Embryonic facial prominence (tissue), 1 donor: ENCODE measurements at regions not wholly inside any gene's neighbourhood (a gene's known extent, or its start where the extent isn't known, plus 50 kb on each side); places are given as distances from the start of the nearest gene placed in this dataset.

Source experiments
- DNase-seq: peaks from one replicate; pipeline ENCODE4 v3.0.0-alpha.2; 2016; ENCODE audit errors: extremely low spot score

GRCh38 chr9:110143485-110143884 is 64.5 kb downstream of the C9orf152 start:
- DNase-seq: no peak

- DNase-seq: no peak
Observed at GRCh38 chr9:110143950-110144545, 63.9 kb downstream of the C9orf152 start.

- DNase-seq: no peak
Observed at GRCh38 chr9:110146373-110146772, 61.6 kb downstream of the C9orf152 start.

- no peak for DNase-seq
Observed at GRCh38 chr9:110148384-110148783, 59.6 kb downstream of the C9orf152 start.

- DNase-seq: no peak
Observed at GRCh38 chr9:110148891-110149290, 59.1 kb downstream of the C9orf152 start.
